GM19455 (cell line): ENCODE measurements at regions not wholly inside any gene's neighbourhood (a gene's known extent, or its start where the extent isn't known, plus 50 kb on each side); places are given as distances from the start of the nearest gene placed in this dataset.
"Not testable (repeated sequence)": the region's sequence is repeated elsewhere in the genome, so short reads cannot be mapped to it uniquely, and the experiment has no call there.

ENCODE experiments used
- ATAC-seq: cut with Tn5 transposase; IDR thresholded peaks from one replicate; pipeline ENCODE4 v1.9.1; 2021; ENCODE audit not compliant: unreplicated experiment

GRCh38 chr9:120338340-120338739 lies 241.6 kb downstream of the CDK5RAP2 start:
- ATAC-seq: no peak

GRCh38 chr9:120337131-120337530 lies 242.8 kb downstream of the CDK5RAP2 start:
- no peak for ATAC-seq

GRCh38 chr9:120336753-120337090 lies 243.2 kb downstream of the CDK5RAP2 start:
- ATAC-seq: no peak

- ATAC-seq: no peak
Measured at GRCh38 chr9:120336021-120336752, 243.8 kb downstream of the CDK5RAP2 start.

- no peak for ATAC-seq
Measured at GRCh38 chr9:120331913-120332312, 248.1 kb downstream of the CDK5RAP2 start.

- no peak for ATAC-seq
Measured at GRCh38 chr9:120330031-120330430, 249.9 kb downstream of the CDK5RAP2 start.

GRCh38 chr9:120327322-120327721 lies 252.6 kb downstream of the CDK5RAP2 start:
- ATAC-seq: no peak

GRCh38 chr9:120326049-120326693 lies 253.8 kb downstream of the CDK5RAP2 start:
- ATAC-seq: no peak

GRCh38 chr9:120324996-120325642 lies 254.8 kb downstream of the CDK5RAP2 start:
- ATAC-seq: no peak

GRCh38 chr9:120324461-120324860 lies 255.5 kb downstream of the CDK5RAP2 start:
- ATAC-seq: no peak

- ATAC-seq: no peak
Measured at GRCh38 chr9:120323125-120323524, 256.8 kb downstream of the CDK5RAP2 start.

GRCh38 chr9:120319452-120319851 lies 260.5 kb downstream of the CDK5RAP2 start:
- no peak for ATAC-seq

GRCh38 chr9:120315154-120315553 lies 264.8 kb downstream of the CDK5RAP2 start:
- ATAC-seq: no peak

- no peak for ATAC-seq
Measured at GRCh38 chr9:120312031-120312430, 267.9 kb downstream of the CDK5RAP2 start.

GRCh38 chr9:120310035-120310434 lies 269.9 kb downstream of the CDK5RAP2 start:
- no peak for ATAC-seq

- ATAC-seq: no peak
Measured at GRCh38 chr9:120308495-120308894, 271.5 kb downstream of the CDK5RAP2 start.

GRCh38 chr9:120307599-120307998 lies 272.4 kb downstream of the CDK5RAP2 start:
- no peak for ATAC-seq

- no peak for ATAC-seq
Measured at GRCh38 chr9:120306561-120306960, 273.4 kb downstream of the CDK5RAP2 start.

GRCh38 chr9:120306088-120306487 lies 273.9 kb downstream of the CDK5RAP2 start:
- no peak for ATAC-seq

- ATAC-seq: not testable (repeated sequence)
Measured at GRCh38 chr9:120304896-120305295, 275.1 kb downstream of the CDK5RAP2 start.

- ATAC-seq: no peak
Measured at GRCh38 chr9:120303519-120303918, 276.4 kb downstream of the CDK5RAP2 start.

- no peak for ATAC-seq
Measured at GRCh38 chr9:120299785-120300184, 280.2 kb downstream of the CDK5RAP2 start.
